GM12874 (cell line): ENCODE measurements at regions not wholly inside any gene's neighbourhood (a gene's known extent, or its start where the extent isn't known, plus 50 kb on each side); places are given as distances from the start of the nearest gene placed in this dataset.

Source experiments
- CTCF ChIP-seq: IDR thresholded peaks from 2 replicates; pipeline ENCODE4 v1.5.1; 2011; ENCODE audit warnings: low read depth, mild to moderate bottlenecking, control low read depth, low read length, moderate library complexity; ENCODE audit not compliant: insufficient read depth

GRCh38 chr5:22965960-22966359, 112.8 kb upstream of the CDH12 start:
- TF ChIP-seq CTCF: no peak

GRCh38 chr5:22964632-22965031, 111.5 kb upstream of the CDH12 start:
- no peak for TF ChIP-seq CTCF

- no peak for TF ChIP-seq CTCF
Measured at GRCh38 chr5:22958462-22959262, 105.5 kb upstream of the CDH12 start.

- TF ChIP-seq CTCF: no peak
Measured at GRCh38 chr5:22947921-22948320, 94.8 kb upstream of the CDH12 start.

- no peak for TF ChIP-seq CTCF
Measured at GRCh38 chr5:22938362-22938761, 85.2 kb upstream of the CDH12 start.

- TF ChIP-seq CTCF: no peak
Measured at GRCh38 chr5:22928821-22929482, 75.8 kb upstream of the CDH12 start.

GRCh38 chr5:22926574-22926973, 73.4 kb upstream of the CDH12 start:
- no peak for TF ChIP-seq CTCF
